Aorta (tissue), 5 donors: ENCODE measurements at regions not wholly inside any gene's neighbourhood (a gene's known extent, or its start where the extent isn't known, plus 50 kb on each side); places are given as distances from the start of the nearest gene placed in this dataset.
"Not testable (repeated sequence)": the region's sequence is repeated elsewhere in the genome, so short reads cannot be mapped to it uniquely, and the experiment has no call there.

ENCODE experiments used
- ATAC-seq: fragments of 200-7000 bp; cut with Tn5 transposase; one replicate; pipeline ENCODE4 v1.9.1; 2022; ENCODE audit warnings: moderate library complexity; ENCODE audit not compliant: low FRiP score
- DNase-seq, 2 donors: peaks; one replicate each; pipeline ENCODE4 v3.0.0-alpha.2; 2020
- H3K27ac ChIP-seq, 2 donors: one replicate each; pipeline ENCODE4 v1.5.1; 2013; ENCODE audit warnings: low read length in 2 of 2, mild to moderate bottlenecking in 2 of 2, moderate library complexity in 2 of 2, control low read depth in 1 of 2, inconsistent platforms in 1 of 2, low read depth in 1 of 2
- H3K27me3 ChIP-seq, 2 donors: one replicate each; pipeline ENCODE4 v1.6.1; 2013; ENCODE audit warnings: control low read depth in 1 of 2, low read length in 1 of 2, mild to moderate bottlenecking in 1 of 2, moderate library complexity in 1 of 2; ENCODE audit not compliant: insufficient read depth in 2 of 2, control insufficient read depth in 1 of 2
- H3K36me3 ChIP-seq, 2 donors: one replicate each; pipeline ENCODE4 v1.6.1; 2013; ENCODE audit warnings: control low read depth in 1 of 2, low read length in 1 of 2, mild to moderate bottlenecking in 1 of 2; ENCODE audit not compliant: insufficient read depth in 2 of 2, control insufficient read depth in 1 of 2
- H3K4me1 ChIP-seq, 2 donors: one replicate each; pipeline ENCODE4 v1.6.1; 2013; ENCODE audit warnings: low read length in 2 of 2, control low read depth in 1 of 2, mild to moderate bottlenecking in 1 of 2, moderate library complexity in 1 of 2; ENCODE audit not compliant: insufficient read depth in 2 of 2, control insufficient read depth in 1 of 2
- H3K4me3 ChIP-seq, 2 donors: one replicate each; pipeline ENCODE4 v1.5.1; 2013; ENCODE audit warnings: low read length in 2 of 2, control low read depth in 1 of 2, mild to moderate bottlenecking in 1 of 2
- H3K9me3 ChIP-seq: one replicate; pipeline ENCODE4 v1.6.1; 2013; ENCODE audit warnings: mild to moderate bottlenecking, low read length; ENCODE audit not compliant: control insufficient read depth
- WGBS, 2 donors: extraction: QIAGEN DNeasy Blood & Tissue Kit; methylation state at CpG; one replicate each; pipeline ENCODE4 v1.1.7; 2013; 5-methylcytosine and 5-hydroxymethylcytosine counted together
- intact Hi-C, 2 donors: fragments of 100-400 bp; cut with DNase I; formaldehyde crosslinking; loops; one replicate each; pipeline versions ENCODE4 v1.14.2 to v1.15.0; 2022
- donor health status: healthy with polysubstance abuse.
- donor health status: Bipolar disorder and iron deficiency.
- donor health status: DM: no; HTN: no; CAD: no.
- donor health status: DM: no; HTN: no; CAD: no.
- donor health status: DM: yes; HTN: yes; CAD: no.

DNA sequence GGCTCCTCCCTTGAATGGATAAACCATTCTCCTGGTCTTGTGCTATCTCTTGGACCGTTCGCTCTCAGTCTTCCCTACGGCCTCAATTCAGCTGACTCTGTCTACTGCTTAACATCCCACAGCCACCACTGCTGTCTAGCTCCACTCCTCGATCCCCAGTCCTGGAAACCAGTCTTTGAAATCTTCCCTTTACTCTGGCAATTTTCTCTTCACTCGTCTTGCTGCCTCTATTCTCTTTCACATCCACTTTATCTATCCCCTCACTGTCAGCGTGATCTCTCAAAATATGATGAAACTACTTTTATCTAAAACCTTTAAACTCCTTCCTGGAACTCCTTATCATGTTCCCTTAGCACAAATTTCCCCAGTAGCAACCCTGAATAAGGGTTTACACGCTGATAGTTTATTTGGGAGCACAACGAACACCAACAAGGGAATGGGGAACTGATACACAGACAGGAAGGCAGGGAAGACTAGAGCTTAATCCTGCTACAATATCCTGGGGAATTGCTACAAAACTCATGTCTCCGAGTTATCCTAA lies 131.6 kb upstream of the SAMSN1 start:
- 84 to 85% methylated on average over 9 of the region's 9 CpGs for WGBS, 2 donors
- no peak for DNase-seq
- Histone ChIP-seq H3K27me3 (no peaks in the 10 kb centered on the region), H3K4me1 (no peaks in the 10 kb centered on the region), H3K27ac (no peak overlapping the region), H3K9me3 (no peaks in the 10 kb centered on the region), H3K36me3 (no peaks in the 10 kb centered on the region), H3K4me3 (no peak overlapping the region)
- no peak for ATAC-seq
- intact Hi-C loops: no loop called here

DNA sequence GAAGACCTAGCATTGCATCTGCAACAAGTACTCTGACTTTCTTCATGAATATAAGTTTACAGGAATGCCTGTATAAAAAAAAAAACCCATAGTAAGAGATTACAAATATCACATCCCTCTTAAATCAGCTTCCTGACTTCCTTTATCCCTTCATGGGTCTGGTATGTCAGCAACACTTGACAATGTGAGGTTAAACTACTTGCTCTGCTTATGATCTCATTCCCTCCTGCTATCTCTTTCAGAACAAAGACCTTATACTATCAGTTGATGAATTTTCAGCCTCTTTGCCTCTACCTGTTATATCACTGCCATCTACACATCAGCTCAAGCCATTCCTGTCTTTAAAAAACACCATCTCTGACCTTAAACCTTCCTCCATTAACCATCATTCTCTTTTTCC lies 130.9 kb upstream of the SAMSN1 start:
- no peak for DNase-seq
- Histone ChIP-seq H3K4me1 (no peaks in the 10 kb centered on the region), H3K9me3 (no peaks in the 10 kb centered on the region), H3K27ac (no peak overlapping the region), H3K4me3 (no peak overlapping the region), H3K27me3 (no peaks in the 10 kb centered on the region), H3K36me3 (no peaks in the 10 kb centered on the region)
- no peak for ATAC-seq
- intact Hi-C loops: no loop called here

DNA sequence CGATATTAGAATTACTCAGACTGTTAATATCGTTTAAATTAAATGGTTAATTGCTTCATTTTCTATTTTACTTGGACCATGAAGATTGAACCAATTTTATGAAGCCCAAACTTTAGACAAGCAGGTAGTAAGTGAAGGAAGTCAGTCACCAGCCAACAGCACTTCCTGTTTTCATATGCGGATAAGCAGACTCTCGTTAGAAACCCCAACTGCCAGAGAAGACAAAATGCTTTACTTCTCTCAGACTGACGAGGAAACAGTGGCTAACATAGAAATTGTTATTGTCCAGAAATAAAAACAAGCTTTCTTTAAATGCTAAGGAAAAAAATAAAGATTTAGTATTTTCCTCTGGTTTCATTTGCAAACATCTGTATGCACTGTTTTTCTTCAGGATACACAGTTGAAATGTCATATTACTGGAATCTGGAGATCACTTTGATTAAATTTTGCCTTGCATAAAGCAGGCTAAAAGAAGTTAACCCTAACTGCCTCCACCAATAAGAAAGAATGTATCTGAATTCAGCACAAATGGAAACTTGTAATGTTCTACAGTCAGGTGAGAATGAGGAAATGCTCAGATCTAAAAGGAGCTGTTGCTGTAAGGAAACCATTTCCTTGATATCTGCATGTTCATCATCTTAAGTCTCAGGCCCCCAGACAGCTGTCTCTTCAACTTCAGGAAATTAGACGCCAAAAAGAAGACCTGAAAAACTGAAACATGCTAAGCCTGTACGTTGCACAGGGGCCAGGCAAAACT lies 129.8 kb upstream of the SAMSN1 start:
- Histone ChIP-seq H3K36me3 (no peaks in the 10 kb centered on the region), H3K27ac (no peak overlapping the region), H3K27me3 (no peaks in the 10 kb centered on the region), H3K4me3 (no peak overlapping the region), H3K9me3 (no peaks in the 10 kb centered on the region), H3K4me1 (no peaks in the 10 kb centered on the region)
- 36 to 43% methylated on average over 7 of the region's 7 CpGs for WGBS, 2 donors
- no peak for ATAC-seq
- intact Hi-C loops: no loop called here
- no peak for DNase-seq

DNA sequence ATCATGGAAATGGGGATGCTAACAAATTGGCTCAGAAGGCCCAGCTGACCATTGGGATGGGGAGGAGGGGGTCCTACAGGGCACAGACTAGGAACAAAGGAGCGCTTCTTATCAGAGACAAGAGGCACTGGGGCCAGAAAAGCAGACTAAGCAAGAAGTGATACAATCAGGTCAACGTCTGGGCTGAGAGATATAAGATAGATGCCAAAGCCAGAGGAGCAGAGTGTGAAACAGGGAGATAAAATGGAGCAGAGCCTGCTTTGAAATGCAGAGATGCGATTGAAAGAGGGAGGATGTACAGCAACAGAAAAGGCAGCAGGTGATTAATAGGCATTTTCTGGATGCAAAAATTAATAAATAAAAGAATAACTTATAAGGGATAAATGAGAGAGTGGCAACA lies 127.5 kb upstream of the SAMSN1 start:
- no peak overlapping the region for H3K27ac ChIP-seq
- 32 to 35% methylated on average over 3 of the region's 3 CpGs for WGBS, 2 donors
- intact Hi-C loops: no loop called here
- ATAC-seq (no peak), DNase-seq (no peak)
- no peaks in the 10 kb centered on the region for H3K36me3 ChIP-seq
- no peak overlapping the region for H3K4me3 ChIP-seq
- no peaks in the 10 kb centered on the region for H3K9me3 ChIP-seq
- H3K4me1 ChIP-seq: no peaks in the 10 kb centered on the region
- H3K27me3 ChIP-seq: no peaks in the 10 kb centered on the region

DNA sequence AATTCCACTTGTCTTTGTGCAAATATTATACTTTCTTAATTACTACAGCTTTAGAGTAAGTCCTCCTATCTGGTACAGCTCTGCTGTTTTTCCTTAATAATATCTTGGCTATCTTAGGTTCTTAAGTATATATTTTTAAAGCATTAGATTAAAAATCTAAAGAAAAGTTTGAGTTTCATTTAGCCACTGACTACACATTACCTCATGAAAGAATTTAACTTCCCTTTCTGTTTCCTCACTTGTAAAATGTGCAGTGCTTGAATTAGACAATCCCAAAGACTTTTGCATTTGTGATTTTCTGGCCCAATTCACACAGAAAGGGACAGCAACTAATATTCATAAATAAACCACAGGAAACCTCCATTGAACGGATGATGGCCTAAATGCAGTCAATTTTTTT lies 126.4 kb upstream of the SAMSN1 start:
- no peak for ATAC-seq
- Histone ChIP-seq H3K4me3 (no peak overlapping the region), H3K27me3 (no peaks in the 10 kb centered on the region), H3K9me3 (no peaks in the 10 kb centered on the region), H3K36me3 (no peaks in the 10 kb centered on the region), H3K4me1 (no peaks in the 10 kb centered on the region), H3K27ac (no peak overlapping the region)
- intact Hi-C loops: no loop called here
- 43 to 50% methylated on average over 1 of the region's 1 CpG for WGBS, 2 donors
- DNase-seq: no peak

DNA sequence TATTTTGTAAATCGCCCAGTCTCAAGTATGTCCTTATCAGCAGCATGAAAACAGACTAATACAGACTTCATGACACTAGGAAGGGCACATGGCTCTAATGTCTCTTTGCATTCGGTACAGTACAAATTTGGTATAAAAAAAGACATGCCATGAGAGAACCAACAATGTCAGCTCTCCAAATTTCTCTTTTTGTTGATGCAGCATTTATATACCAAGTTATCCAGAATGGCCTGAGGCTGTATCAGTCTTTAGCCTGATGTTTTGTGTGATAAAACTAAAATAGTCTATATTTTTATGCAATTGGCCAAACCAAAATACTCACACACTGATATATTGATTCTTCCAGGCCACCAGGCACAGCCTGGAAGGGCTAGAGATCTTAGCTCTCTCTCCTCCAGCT lies 124.3 kb upstream of the SAMSN1 start:
- Histone ChIP-seq H3K27me3 (no peaks in the 10 kb centered on the region), H3K4me1 (no peaks in the 10 kb centered on the region), H3K36me3 (no peaks in the 10 kb centered on the region), H3K4me3 (no peak overlapping the region), H3K9me3 (no peaks in the 10 kb centered on the region), H3K27ac (no peak overlapping the region)
- no peak for DNase-seq
- 83 to 84% methylated on average over 2 of the region's 2 CpGs for WGBS, 2 donors
- ATAC-seq: no peak
- intact Hi-C loops: no loop called here

DNA sequence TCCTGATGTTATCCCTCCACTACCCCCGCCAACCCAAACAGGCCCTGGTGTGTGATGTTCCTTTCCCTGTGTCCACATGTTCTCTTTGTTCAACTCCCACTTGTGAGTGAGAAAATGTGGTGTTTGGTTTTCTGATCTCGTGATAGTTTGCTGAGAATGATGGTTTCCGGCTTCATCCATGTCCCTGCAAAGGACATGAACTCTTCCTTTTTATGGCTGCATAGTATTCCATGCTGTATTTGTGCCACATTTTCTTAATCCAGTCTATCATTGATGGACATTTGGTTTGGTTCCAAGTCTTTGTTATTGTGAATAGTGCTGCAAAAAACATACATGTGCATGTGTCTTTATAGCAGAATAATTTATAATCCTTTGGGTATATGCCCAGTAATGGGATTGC lies 123.0 kb upstream of the SAMSN1 start:
- H3K9me3 ChIP-seq, DNase-seq, H3K27me3 ChIP-seq: not testable (repeated sequence)

DNA sequence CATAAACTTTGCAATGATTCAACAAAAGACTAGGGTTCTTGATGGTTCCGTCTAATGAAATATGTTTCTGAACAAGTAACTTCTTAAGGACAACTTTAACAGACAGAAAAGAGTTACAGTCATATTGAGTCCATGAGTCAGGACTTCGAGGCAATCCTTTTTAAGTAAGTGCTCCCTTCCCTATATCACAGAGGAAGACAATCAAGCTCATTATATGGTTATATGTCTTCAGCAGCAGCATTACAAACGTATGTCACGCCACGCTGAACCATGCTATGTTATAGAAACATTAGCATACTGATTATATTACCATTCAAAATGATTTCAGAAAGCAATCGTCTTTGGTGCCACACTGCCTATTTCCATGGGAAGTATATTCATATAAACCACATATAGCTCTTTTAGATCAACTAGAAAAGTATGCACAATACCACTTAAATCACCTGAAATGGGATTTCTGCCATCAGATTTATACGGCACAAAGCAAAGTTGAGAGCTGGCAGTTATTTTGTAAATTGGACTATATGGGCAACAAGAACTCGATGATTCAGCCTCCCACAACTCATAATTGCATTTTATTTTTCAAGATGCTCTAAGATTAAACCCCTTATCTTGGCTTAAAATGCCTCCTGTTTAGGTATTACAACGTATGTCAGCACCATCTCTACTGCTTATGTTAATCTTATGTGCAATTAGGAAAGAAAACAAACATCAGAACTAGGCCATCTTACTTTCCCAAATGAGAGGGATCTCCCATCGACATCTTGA lies 111.3 kb upstream of the SAMSN1 start:
- WGBS, 2 donors: 77 to 78% methylated on average over 10 of the region's 10 CpGs
- Histone ChIP-seq H3K27ac (no peak overlapping the region), H3K4me3 (no peak overlapping the region), H3K9me3 (no peaks in the 10 kb centered on the region), H3K4me1 (no peaks in the 10 kb centered on the region), H3K27me3 (no peaks in the 10 kb centered on the region), H3K36me3 (no peaks in the 10 kb centered on the region)
- ATAC-seq (no peak), DNase-seq (no peak)
- intact Hi-C loops: no loop called here

More for the DNA sequence above, 123.0 kb upstream of the SAMSN1 start:
- 86 to 93% methylated on average over 3 of the region's 3 CpGs for WGBS, 2 donors
- H3K27ac ChIP-seq, H3K4me3 ChIP-seq, H3K36me3 ChIP-seq, H3K4me1 ChIP-seq, intact Hi-C loops, ATAC-seq: not testable (repeated sequence)

DNA sequence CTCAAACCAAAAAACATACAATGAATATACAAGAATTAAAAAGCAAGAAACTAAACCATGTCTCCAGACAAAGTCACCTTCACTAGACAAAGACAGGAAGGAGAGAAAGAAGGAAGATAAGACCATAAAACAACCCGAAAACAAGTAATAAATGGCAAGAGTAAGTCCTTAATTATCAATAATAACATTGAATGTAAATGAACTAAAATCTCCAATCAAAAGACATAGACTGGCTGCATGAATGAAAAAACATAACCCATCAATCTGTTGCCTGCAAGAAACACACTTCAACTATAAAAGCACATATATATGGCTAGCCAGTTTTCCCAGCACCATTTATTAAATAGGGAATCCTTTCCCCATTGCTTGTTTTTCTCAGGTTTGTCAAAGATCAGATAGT lies 100.8 kb upstream of the SAMSN1 start:
- 59 to 65% methylated on average over 1 of the region's 1 CpG for WGBS, 2 donors
- no peak overlapping the region for H3K4me3 ChIP-seq

More for the DNA sequence above, 100.8 kb upstream of the SAMSN1 start:
- Histone ChIP-seq H3K36me3 (no peaks in the 10 kb centered on the region), H3K27ac (no peak overlapping the region), H3K9me3 (peaks cover 2% of the 10 kb centered on the region), H3K27me3 (no peaks in the 10 kb centered on the region), H3K4me1 (no peaks in the 10 kb centered on the region)
- ATAC-seq (no peak), DNase-seq (no peak)
- intact Hi-C loops: no loop called here
